Calu3 (cell line): ENCODE measurements at regions not wholly inside any gene's neighbourhood (a gene's known extent, or its start where the extent isn't known, plus 50 kb on each side); places are given as distances from the start of the nearest gene placed in this dataset.

Experiments
- BruUV-seq: library from RNA; stranded (reverse); fragments of 400-500 nt; replicated peaks from 2 replicates; lab custom pipeline; 2021; lab: Mats Ljungman, UMichigan
- CTCF ChIA-PET: fragments of 300-600 bp; sonication (Branson Sonifier 250); formaldehyde crosslinking; loops from one replicate; lab custom pipeline; 2022; ENCODE audit warnings: antibody characterized with exemption; lab: Charles Lee
- DNase-seq: peaks from one replicate; pipeline ENCODE4 v3.0.0; 2022
- H3K27ac Mint-ChIP-seq: one replicate; pipeline ENCODE4 v1.8.0; 2022; ENCODE audit warnings: mixed read lengths; ENCODE audit not compliant: unreplicated experiment
- H3K27me3 Mint-ChIP-seq: one replicate; pipeline ENCODE4 v1.8.0; 2022; ENCODE audit warnings: mixed read lengths; ENCODE audit not compliant: unreplicated experiment
- H3K36me3 Mint-ChIP-seq: one replicate; pipeline ENCODE4 v1.8.0; 2022; ENCODE audit warnings: mild to moderate bottlenecking, moderate library complexity, mixed read lengths; ENCODE audit not compliant: insufficient read depth, unreplicated experiment
- H3K4me1 Mint-ChIP-seq: one replicate; pipeline ENCODE4 v1.8.0; 2022; ENCODE audit warnings: mild to moderate bottlenecking, low read depth, mixed read lengths; ENCODE audit not compliant: unreplicated experiment
- H3K4me3 Mint-ChIP-seq: one replicate; pipeline ENCODE4 v1.8.0; 2022; ENCODE audit warnings: mild to moderate bottlenecking, low read depth, moderate library complexity, mixed read lengths; ENCODE audit not compliant: unreplicated experiment
- H3K9me3 Mint-ChIP-seq: one replicate; pipeline ENCODE4 v1.8.0; 2022; ENCODE audit warnings: low read depth, mixed read lengths; ENCODE audit not compliant: unreplicated experiment
- intact Hi-C: fragments of 100-400 bp; cut with micrococcal nuclease; formaldehyde crosslinking; loops from one replicate; pipeline ENCODE4 v1.10.0; 2022; ENCODE audit not compliant: unreplicated experiment
- TF ChIP-seq, protein P1 (sequence below): fragments of 200-600 bp; IDR thresholded peaks from one replicate; pipeline ENCODE4 v1.8.0; 2022; ENCODE audit warnings: antibody characterized with exemption; ENCODE audit not compliant: unreplicated experiment

DNA sequence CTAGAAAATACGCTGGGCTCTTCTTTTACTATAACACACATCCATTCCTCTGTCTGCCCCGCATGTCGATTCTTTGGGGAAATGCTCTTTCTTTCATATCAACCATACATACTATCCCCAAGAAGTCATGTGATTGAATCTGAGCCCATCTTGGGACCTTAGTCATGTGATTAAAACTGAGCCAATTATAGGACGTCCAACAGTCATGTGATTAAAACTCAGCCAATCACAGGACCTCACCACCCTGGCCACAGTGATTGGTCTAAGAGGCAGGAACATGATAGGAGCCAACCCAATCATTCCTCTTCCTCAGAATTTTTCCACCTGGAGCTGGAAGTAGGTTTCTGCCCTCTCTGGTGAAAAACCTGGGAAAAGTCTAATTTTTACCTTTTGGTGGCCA lies 78.8 kb downstream of the TMEM114 start:
- intact Hi-C loops = no loop called here
- H3K27ac Mint-ChIP-seq = no peak overlapping the region
- H3K9me3 Mint-ChIP-seq = no peaks in the 10 kb centered on the region
- DNase-seq = no peak
- BruUV-seq = no TSS peak
- peaks cover 97% of the 10 kb centered on the region for H3K27me3 Mint-ChIP-seq
- H3K36me3 Mint-ChIP-seq = no peaks in the 10 kb centered on the region
- TF ChIP-seq, protein P1, sequence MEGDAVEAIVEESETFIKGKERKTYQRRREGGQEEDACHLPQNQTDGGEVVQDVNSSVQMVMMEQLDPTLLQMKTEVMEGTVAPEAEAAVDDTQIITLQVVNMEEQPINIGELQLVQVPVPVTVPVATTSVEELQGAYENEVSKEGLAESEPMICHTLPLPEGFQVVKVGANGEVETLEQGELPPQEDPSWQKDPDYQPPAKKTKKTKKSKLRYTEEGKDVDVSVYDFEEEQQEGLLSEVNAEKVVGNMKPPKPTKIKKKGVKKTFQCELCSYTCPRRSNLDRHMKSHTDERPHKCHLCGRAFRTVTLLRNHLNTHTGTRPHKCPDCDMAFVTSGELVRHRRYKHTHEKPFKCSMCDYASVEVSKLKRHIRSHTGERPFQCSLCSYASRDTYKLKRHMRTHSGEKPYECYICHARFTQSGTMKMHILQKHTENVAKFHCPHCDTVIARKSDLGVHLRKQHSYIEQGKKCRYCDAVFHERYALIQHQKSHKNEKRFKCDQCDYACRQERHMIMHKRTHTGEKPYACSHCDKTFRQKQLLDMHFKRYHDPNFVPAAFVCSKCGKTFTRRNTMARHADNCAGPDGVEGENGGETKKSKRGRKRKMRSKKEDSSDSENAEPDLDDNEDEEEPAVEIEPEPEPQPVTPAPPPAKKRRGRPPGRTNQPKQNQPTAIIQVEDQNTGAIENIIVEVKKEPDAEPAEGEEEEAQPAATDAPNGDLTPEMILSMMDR = no peak
- no peaks in the 10 kb centered on the region for H3K4me1 Mint-ChIP-seq
- CTCF ChIA-PET = no interaction called here
- H3K4me3 Mint-ChIP-seq = no peak overlapping the region

DNA sequence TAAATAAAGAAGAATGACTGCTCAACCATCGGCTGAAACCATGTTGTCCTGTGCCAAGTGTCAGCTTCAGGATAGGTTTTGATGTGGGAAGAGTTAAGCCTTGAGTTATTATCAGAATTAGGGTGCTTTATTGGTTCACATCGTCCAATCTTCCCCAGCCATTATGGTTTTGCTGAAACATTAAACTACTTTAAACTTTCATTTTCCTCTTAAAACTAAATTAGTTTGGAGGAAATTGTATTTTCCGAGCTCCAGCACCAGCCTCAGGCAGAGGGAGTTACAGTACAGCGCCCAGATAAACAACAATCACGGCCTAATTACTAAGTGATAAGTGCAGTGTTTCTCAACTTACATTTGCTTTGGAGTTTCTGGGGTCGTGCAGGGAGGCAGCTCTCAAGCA lies 80.2 kb downstream of the TMEM114 start:
- TF ChIP-seq, protein P1 = no peak
- DNase-seq = no peak
- H3K36me3 Mint-ChIP-seq = no peaks in the 10 kb centered on the region
- no peak overlapping the region for H3K27ac Mint-ChIP-seq
- peaks cover 4% of the 10 kb centered on the region for H3K9me3 Mint-ChIP-seq
- no TSS peak for BruUV-seq
- H3K4me3 Mint-ChIP-seq = no peak overlapping the region
- peaks cover 97% of the 10 kb centered on the region for H3K27me3 Mint-ChIP-seq
- CTCF ChIA-PET = no interaction called here
- peaks cover 11% of the 10 kb centered on the region for H3K4me1 Mint-ChIP-seq
- intact Hi-C loops = no loop called here

DNA sequence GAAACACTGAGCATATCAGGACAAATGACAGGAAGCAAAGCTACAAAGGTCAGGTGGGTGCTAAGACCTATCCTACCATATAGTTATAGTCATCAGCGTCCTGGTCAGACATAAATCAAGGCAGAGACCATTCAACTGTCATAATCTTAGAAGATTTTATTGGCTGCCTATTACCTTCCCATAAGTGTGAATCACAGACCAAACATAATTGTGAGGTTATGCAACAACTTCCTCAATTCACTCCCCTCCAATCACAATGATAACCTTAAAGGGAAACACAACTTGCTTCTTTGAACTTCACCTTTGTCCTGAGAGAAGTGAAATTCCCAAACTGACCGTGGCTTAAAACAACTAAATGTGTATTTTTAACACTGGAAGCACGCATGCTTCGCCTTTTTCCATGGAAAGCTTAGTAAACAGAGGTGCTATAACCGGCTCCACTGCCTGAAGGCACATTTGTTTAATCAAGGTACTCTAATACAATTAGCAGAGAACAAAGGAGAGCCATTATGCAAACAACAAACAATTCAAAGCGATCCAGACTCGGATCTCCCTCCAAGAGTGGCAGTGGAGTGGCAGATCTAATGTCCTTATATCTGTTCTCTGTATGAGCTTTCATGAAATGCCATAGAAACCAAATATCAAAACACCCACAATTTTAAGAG lies 84.9 kb downstream of the TMEM114 start:
- peaks cover 84% of the 10 kb centered on the region for H3K27me3 Mint-ChIP-seq
- peaks cover 4% of the 10 kb centered on the region for H3K9me3 Mint-ChIP-seq
- BruUV-seq = no TSS peak
- TF ChIP-seq, protein P1 = no peak
- H3K4me1 Mint-ChIP-seq = peaks cover 18% of the 10 kb centered on the region
- no peak overlapping the region for H3K27ac Mint-ChIP-seq
- peak; percentile 8 for DNase-seq
- no peaks in the 10 kb centered on the region for H3K36me3 Mint-ChIP-seq
- no peak overlapping the region for H3K4me3 Mint-ChIP-seq
- CTCF ChIA-PET = interaction anchor here (0.9 kb wide), 1 partner anchor 10 kb away, joined by 4 read pairs; no protein-coding TSS in a partner anchor
- intact Hi-C loops = no loop called here

DNA sequence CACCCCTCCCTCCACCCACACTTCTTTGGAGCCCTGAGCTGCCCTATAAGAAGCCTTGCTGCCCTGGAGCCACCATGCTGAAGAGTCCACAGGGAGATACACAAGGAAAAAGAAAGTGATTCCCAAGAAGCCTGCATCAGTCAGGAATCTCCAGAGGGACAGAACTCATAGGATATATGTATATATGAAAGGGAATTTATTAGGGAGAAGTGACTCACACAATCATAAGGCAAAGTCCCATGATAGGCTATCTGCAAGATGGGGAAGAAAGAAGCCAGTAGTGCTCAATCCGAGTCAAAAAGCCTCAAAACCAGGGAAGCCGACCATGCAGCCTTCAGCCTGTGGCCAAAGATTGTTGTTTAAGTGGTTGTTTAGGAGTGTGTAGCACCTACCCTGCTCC lies 87.9 kb downstream of the TMEM114 start:
- Mint-ChIP-seq H3K36me3 (no peaks in the 10 kb centered on the region), H3K27me3 (peaks cover 75% of the 10 kb centered on the region), H3K4me1 (peaks cover 18% of the 10 kb centered on the region), H3K9me3 (peaks cover 4% of the 10 kb centered on the region), H3K27ac (no peak overlapping the region), H3K4me3 (no peak overlapping the region)
- no TSS peak for BruUV-seq
- CTCF ChIA-PET = no interaction called here
- TF ChIP-seq, protein P1 = no peak
- intact Hi-C loops = no loop called here
- DNase-seq = no peak
